Frontal cortex (tissue), 3 donors: ENCODE measurements at regions not wholly inside any gene's neighbourhood (a gene's known extent, or its start where the extent isn't known, plus 50 kb on each side); places are given as distances from the start of the nearest gene placed in this dataset.
"Not testable (repeated sequence)": the region's sequence is repeated elsewhere in the genome, so short reads cannot be mapped to it uniquely, and the experiment has no call there.

Source experiments
- DNase-seq, 2 donors: peaks; one replicate each; pipeline ENCODE4 v3.0.0; 2012; ENCODE audit warnings: low spot score in 2 of 2
- FAIRE-seq: peaks from 2 replicates; lab custom pipeline; 2012; peaks lifted over from hg19 to GRCh38; lab: Jason Lieb, UNC
- donor health status: control.
- donor health status: control.
- donor health status: control.

GRCh38 chr16:29228664-29229611 lies 177.6 kb downstream of the NPIPB11 start:
- DNase-seq, FAIRE-seq: not testable (repeated sequence)

- FAIRE-seq, DNase-seq: not testable (repeated sequence)
Observed at GRCh38 chr16:29227751-29228663, 178.5 kb downstream of the NPIPB11 start.

- DNase-seq, result no peak
- no peak for FAIRE-seq
Observed at GRCh38 chr16:29226782-29227181, 179.7 kb downstream of the NPIPB11 start.

- not testable (repeated sequence) for FAIRE-seq, DNase-seq
Observed at GRCh38 chr16:29224675-29225074, 181.8 kb downstream of the NPIPB11 start.

GRCh38 chr16:29222615-29223014 lies 183.9 kb downstream of the NPIPB11 start:
- DNase-seq, FAIRE-seq: not testable (repeated sequence)

- FAIRE-seq, result not testable (repeated sequence)
Observed at GRCh38 chr16:29222008-29222407, 184.5 kb downstream of the NPIPB11 start.

GRCh38 chr16:29221281-29221955 lies 185.1 kb downstream of the NPIPB11 start:
- DNase-seq, result peak in 1 of 2 donors; percentile 20
- not testable (repeated sequence) for FAIRE-seq

More at GRCh38 chr16:29222008-29222407, 184.5 kb downstream of the NPIPB11 start:
- not testable (repeated sequence) for DNase-seq

GRCh38 chr16:29220647-29221191 lies 185.8 kb downstream of the NPIPB11 start:
- not testable (repeated sequence) for DNase-seq, FAIRE-seq

- DNase-seq, FAIRE-seq: not testable (repeated sequence)
Observed at GRCh38 chr16:29219966-29220646, 186.4 kb downstream of the NPIPB11 start.

GRCh38 chr16:29219562-29219961 lies 186.9 kb downstream of the NPIPB11 start:
- FAIRE-seq, DNase-seq: not testable (repeated sequence)

GRCh38 chr16:29218649-29219048 lies 187.9 kb downstream of the NPIPB11 start:
- FAIRE-seq, result not testable (repeated sequence)

GRCh38 chr16:29218171-29218570 lies 188.3 kb downstream of the NPIPB11 start:
- FAIRE-seq, result not testable (repeated sequence)

More at GRCh38 chr16:29218649-29219048, 187.9 kb downstream of the NPIPB11 start:
- not testable (repeated sequence) for DNase-seq

GRCh38 chr16:29217752-29218126 lies 188.8 kb downstream of the NPIPB11 start:
- not testable (repeated sequence) for FAIRE-seq, DNase-seq

More at GRCh38 chr16:29218171-29218570, 188.3 kb downstream of the NPIPB11 start:
- not testable (repeated sequence) for DNase-seq

GRCh38 chr16:29217104-29217751 lies 189.3 kb downstream of the NPIPB11 start:
- FAIRE-seq, DNase-seq: not testable (repeated sequence)

- not testable (repeated sequence) for FAIRE-seq, DNase-seq
Observed at GRCh38 chr16:29213770-29214169, 192.7 kb downstream of the NPIPB11 start.

- DNase-seq, FAIRE-seq: not testable (repeated sequence)
Observed at GRCh38 chr16:29213251-29213650, 193.3 kb downstream of the NPIPB11 start.

- DNase-seq, FAIRE-seq: not testable (repeated sequence)
Observed at GRCh38 chr16:29212084-29213027, 194.2 kb downstream of the NPIPB11 start.
